Liver (tissue), 7 donors: ENCODE measurements at regions not wholly inside any gene's neighbourhood (a gene's known extent, or its start where the extent isn't known, plus 50 kb on each side); places are given as distances from the start of the nearest gene placed in this dataset.

Experiments used
- DNase-seq: peaks from one replicate; pipeline ENCODE4 v3.0.0-alpha.2; 2017; ENCODE audit warnings: low spot score
- H3K27ac ChIP-seq, 2 donors: one replicate each; pipeline ENCODE4 v1.7.0; 2013; ENCODE audit warnings: inconsistent platforms in 2 of 2, low read length in 2 of 2, control low read depth in 1 of 2, low read depth in 1 of 2, mild to moderate bottlenecking in 1 of 2
- H3K27me3 ChIP-seq, 4 donors: one replicate each; pipeline versions ENCODE4 v1.6.1 to v1.7.0; 2013; ENCODE audit warnings: low read length in 3 of 4, inconsistent platforms in 1 of 4, mild to moderate bottlenecking in 1 of 4, moderate library complexity in 1 of 4; ENCODE audit not compliant: control insufficient read depth in 4 of 4, insufficient read depth in 4 of 4
- H3K36me3 ChIP-seq, 4 donors: one replicate each; pipeline versions ENCODE4 v1.6.1 to v1.7.0; 2013; ENCODE audit warnings: low read length in 3 of 4, mild to moderate bottlenecking in 3 of 4, low read depth in 1 of 4, moderate library complexity in 1 of 4; ENCODE audit not compliant: control insufficient read depth in 4 of 4, insufficient read depth in 3 of 4
- H3K4me1 ChIP-seq, 4 donors: one replicate each; pipeline versions ENCODE4 v1.6.1 to v1.7.0; 2013; ENCODE audit warnings: low read length in 3 of 4, mild to moderate bottlenecking in 3 of 4, moderate library complexity in 1 of 4; ENCODE audit not compliant: control insufficient read depth in 4 of 4, insufficient read depth in 4 of 4
- H3K4me3 ChIP-seq, 3 donors: one replicate each; pipeline versions ENCODE4 v1.6.1 to v1.7.0; 2013; ENCODE audit warnings: low read length in 3 of 3, control low read depth in 1 of 3, low read depth in 1 of 3, mild to moderate bottlenecking in 1 of 3
- H3K9ac ChIP-seq, 2 donors: one replicate each; pipeline ENCODE4 v1.7.0; 2013; ENCODE audit warnings: low read length in 2 of 2, mild to moderate bottlenecking in 2 of 2, moderate library complexity in 2 of 2, control low read depth in 1 of 2, low read depth in 1 of 2
- H3K9me3 ChIP-seq, 4 donors: one replicate each; pipeline versions ENCODE4 v1.6.1 to v1.7.0; 2013; ENCODE audit warnings: low read length in 3 of 4; ENCODE audit not compliant: control insufficient read depth in 4 of 4
- EGR1 ChIP-seq, 2 donors: IDR thresholded peaks; 2 replicates each; pipeline ENCODE4 v1.6.1; 2016 to 2018; ENCODE audit warnings: antibody characterized with exemption in 2 of 2, low read depth in 2 of 2
- FOXA1 ChIP-seq: IDR thresholded peaks from 2 replicates; pipeline ENCODE4 v1.6.1; 2016; ENCODE audit warnings: antibody characterized with exemption
- FOXA2 ChIP-seq: IDR thresholded peaks from 2 replicates; pipeline ENCODE4 v1.6.1; 2016; ENCODE audit warnings: antibody characterized with exemption
- GABPA ChIP-seq, 2 donors: IDR thresholded peaks in 1 of 2; conservative IDR thresholded peaks in 1 of 2; 2 replicates each; pipeline ENCODE4 v1.6.1; 2016; ENCODE audit warnings: antibody characterized with exemption in 2 of 2, mild to moderate bottlenecking in 1 of 2, moderate library complexity in 1 of 2
- HNF4A ChIP-seq, 2 donors: conservative IDR thresholded peaks; 2 replicates each; pipeline ENCODE4 v1.6.1; 2016; ENCODE audit warnings: antibody characterized with exemption in 2 of 2, mild to moderate bottlenecking in 2 of 2
- HNF4G ChIP-seq: IDR thresholded peaks from 2 replicates; pipeline ENCODE4 v1.6.1; 2016; ENCODE audit warnings: antibody characterized with exemption
- JUND ChIP-seq, 2 donors: IDR thresholded peaks; 2 replicates each; pipeline ENCODE4 v1.6.1; 2016; ENCODE audit warnings: antibody characterized with exemption in 2 of 2
- NR2F2 ChIP-seq: IDR thresholded peaks from 2 replicates; pipeline ENCODE4 v1.6.1; 2016; ENCODE audit warnings: antibody characterized with exemption
- RAD21 ChIP-seq, 2 donors: IDR thresholded peaks; 2 replicates each; pipeline ENCODE4 v1.6.1; 2016; ENCODE audit warnings: antibody characterized with exemption in 2 of 2, mild to moderate bottlenecking in 2 of 2
- RXRA ChIP-seq, 2 donors: IDR thresholded peaks; 2 replicates each; pipeline ENCODE4 v1.6.1; 2017 to 2018; ENCODE audit warnings: antibody characterized with exemption in 2 of 2, mild to moderate bottlenecking in 1 of 2
- SP1 ChIP-seq: IDR thresholded peaks from 2 replicates; pipeline ENCODE4 v1.6.1; 2018; ENCODE audit warnings: antibody characterized with exemption, mild to moderate bottlenecking
- TAF1 ChIP-seq: conservative IDR thresholded peaks from 2 replicates; pipeline ENCODE4 v1.6.1; 2016; ENCODE audit warnings: antibody characterized with exemption, mild to moderate bottlenecking
- YY1 ChIP-seq: IDR thresholded peaks from 2 replicates; pipeline ENCODE4 v1.6.1; 2016; ENCODE audit warnings: antibody characterized with exemption, mild to moderate bottlenecking
- WGBS: extraction: QIAGEN DNeasy Blood & Tissue Kit; methylation state at CpG from one replicate; pipeline ENCODE4 v1.1.7; 2013; 5-methylcytosine and 5-hydroxymethylcytosine counted together
- TF ChIP-seq, protein P1 (sequence below): IDR thresholded peaks from 2 replicates; pipeline ENCODE4 v1.6.1; 2016; ENCODE audit warnings: antibody characterized with exemption
- TF ChIP-seq, protein P2 (sequence below): IDR thresholded peaks from 2 replicates; pipeline ENCODE4 v1.6.1; 2016; ENCODE audit warnings: antibody characterized with exemption
- TF ChIP-seq, protein P3 (sequence below): IDR thresholded peaks from 2 replicates; pipeline ENCODE4 v1.6.1; 2016; ENCODE audit warnings: antibody characterized with exemption
- TF ChIP-seq, protein P4 (sequence below): IDR thresholded peaks from 2 replicates; pipeline ENCODE4 v1.6.1; 2016; ENCODE audit warnings: antibody characterized with exemption, mild to moderate bottlenecking
- donor health status: healthy.
- donor health status: healthy.
- donor health status: healthy.
- donor health status: healthy.

DNA sequence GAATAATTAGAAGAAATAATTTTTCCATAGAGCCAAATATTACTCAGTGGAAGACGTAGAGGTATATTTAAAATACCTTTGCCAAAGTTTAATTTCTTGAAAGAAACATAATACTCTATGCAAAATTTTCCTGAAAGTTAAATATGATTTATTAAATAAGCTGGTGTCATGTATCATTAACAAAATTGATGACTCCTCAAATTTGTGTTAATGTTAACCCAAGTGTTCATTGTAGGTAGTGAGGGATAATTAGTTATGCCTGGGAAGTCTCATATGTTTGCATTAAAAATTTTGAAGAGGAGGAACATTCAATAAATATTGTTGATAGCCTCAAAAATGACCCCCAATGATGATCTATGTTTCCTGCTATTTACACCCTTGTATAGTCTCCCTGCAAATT lies 292.7 kb upstream of the AMOT start (continued):
- TF ChIP-seq, protein P1, sequence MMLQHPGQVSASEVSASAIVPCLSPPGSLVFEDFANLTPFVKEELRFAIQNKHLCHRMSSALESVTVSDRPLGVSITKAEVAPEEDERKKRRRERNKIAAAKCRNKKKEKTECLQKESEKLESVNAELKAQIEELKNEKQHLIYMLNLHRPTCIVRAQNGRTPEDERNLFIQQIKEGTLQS: no peak
- no peak for TF ChIP-seq GABPA (IDR thresholded peaks at IDR 0.05 in 1 of 2, conservative IDR thresholded peaks at IDR 0.05 in 1 of 2)

DNA sequence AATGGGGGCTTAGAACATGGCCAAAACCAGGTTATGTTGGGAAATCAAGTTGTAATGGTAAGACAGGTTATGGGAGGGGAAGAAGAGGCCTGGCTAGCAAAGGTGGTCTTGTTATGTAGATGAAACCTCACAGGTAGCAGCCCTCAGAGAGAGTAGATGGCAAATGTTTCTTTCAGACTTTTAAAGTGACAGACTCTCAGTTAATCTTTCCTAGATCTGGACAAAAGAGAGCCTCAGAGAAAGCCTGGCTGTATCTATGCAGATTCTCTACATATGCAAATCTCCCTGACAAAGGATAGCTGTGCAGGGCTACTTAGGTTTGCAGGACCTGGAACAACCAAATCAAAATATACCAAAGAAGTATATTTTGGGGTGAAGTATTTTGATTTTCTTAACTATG lies 284.1 kb upstream of the AMOT start:
- Histone ChIP-seq H3K4me1 (no peaks in the 10 kb centered on the region), H3K4me3 (no peak overlapping the region), H3K27ac (no peak overlapping the region), H3K9me3 (peaks cover 0 to 2% (median 0%) of the 10 kb centered on the region in 4 donors), H3K36me3 (no peaks in the 10 kb centered on the region), H3K9ac (no peak overlapping the region), H3K27me3 (no peaks in the 10 kb centered on the region)
- TF ChIP-seq FOXA1: no peak
- TF ChIP-seq, protein P2, sequence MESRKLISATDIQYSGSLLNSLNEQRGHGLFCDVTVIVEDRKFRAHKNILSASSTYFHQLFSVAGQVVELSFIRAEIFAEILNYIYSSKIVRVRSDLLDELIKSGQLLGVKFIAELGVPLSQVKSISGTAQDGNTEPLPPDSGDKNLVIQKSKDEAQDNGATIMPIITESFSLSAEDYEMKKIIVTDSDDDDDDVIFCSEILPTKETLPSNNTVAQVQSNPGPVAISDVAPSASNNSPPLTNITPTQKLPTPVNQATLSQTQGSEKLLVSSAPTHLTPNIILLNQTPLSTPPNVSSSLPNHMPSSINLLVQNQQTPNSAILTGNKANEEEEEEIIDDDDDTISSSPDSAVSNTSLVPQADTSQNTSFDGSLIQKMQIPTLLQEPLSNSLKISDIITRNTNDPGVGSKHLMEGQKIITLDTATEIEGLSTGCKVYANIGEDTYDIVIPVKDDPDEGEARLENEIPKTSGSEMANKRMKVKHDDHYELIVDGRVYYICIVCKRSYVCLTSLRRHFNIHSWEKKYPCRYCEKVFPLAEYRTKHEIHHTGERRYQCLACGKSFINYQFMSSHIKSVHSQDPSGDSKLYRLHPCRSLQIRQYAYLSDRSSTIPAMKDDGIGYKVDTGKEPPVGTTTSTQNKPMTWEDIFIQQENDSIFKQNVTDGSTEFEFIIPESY: no peak
- no peak for TF ChIP-seq TAF1
- DNase-seq: no peak

DNA sequence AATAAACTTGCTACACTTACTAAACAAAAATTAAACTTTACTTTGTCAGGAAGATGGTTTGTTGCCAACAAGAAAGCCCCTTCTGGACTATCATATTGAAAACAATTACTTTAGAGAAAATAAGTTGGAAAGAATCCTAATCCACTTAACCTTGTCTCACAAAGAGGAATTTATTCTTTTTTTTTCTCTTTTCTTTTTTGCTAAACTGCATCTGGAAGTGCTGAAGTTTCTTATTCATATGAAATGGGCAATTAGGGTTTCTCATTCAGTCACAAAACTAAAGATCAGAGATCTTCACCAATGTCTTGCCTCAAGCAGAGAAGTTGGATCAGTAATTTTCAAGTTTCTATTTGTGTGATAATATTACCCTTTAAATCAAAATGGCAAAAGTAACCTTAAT lies 234.9 kb upstream of the AMOT start:
- TF ChIP-seq YY1 (no peak), SP1 (no peak), RAD21 (IDR thresholded peaks at IDR 0.05) (no peak), TAF1 (no peak)
- TF ChIP-seq, protein P1: no peak
- no peak overlapping the region for H3K4me3 ChIP-seq
- H3K36me3 ChIP-seq: no peaks in the 10 kb centered on the region
- H3K4me1 ChIP-seq: no peaks in the 10 kb centered on the region
- H3K27me3 ChIP-seq: no peaks in the 10 kb centered on the region
- peaks cover 0 to 4% (median under 1%) of the 10 kb centered on the region in 4 donors for H3K9me3 ChIP-seq
- H3K27ac ChIP-seq: no peak overlapping the region
- no peak overlapping the region for H3K9ac ChIP-seq
- DNase-seq: no peak

DNA sequence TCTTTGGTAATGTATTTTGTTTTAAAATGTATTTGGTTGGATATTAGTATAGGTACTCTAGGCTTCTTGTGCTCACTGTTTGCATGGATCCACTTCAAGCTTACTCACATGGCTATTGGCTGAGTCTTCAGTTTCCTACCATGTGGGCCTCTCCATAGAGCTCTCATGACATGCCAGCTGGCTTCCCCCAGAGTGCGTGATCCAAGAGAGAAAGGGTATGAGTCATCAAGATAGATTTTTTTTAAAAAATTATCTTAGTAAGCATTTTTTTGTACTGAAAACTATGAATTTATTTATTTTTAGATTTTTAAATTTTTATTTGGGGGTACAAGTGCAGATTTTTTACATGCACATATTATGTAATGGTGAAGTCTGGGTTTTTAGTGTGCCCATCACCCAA lies 219.1 kb upstream of the AMOT start:
- 76% methylated on average over 1 of the region's 1 CpG for WGBS
- no peak for DNase-seq
- Histone ChIP-seq H3K9me3 (peaks cover 0 to 10% (median 5%) of the 10 kb centered on the region in 4 donors), H3K4me1 (no peaks in the 10 kb centered on the region), H3K27me3 (no peaks in the 10 kb centered on the region), H3K9ac (no peak overlapping the region), H3K27ac (no peak overlapping the region), H3K4me3 (no peak overlapping the region), H3K36me3 (no peaks in the 10 kb centered on the region)
- TF ChIP-seq, protein P1: no peak
- TF ChIP-seq FOXA2 (no peak), RXRA (IDR thresholded peaks at IDR 0.05) (no peak), HNF4A (conservative IDR thresholded peaks at IDR 0.05) (no peak), TAF1 (no peak), NR2F2 (no peak), GABPA (IDR thresholded peaks at IDR 0.05 in 1 of 2, conservative IDR thresholded peaks at IDR 0.05 in 1 of 2) (no peak), FOXA1 (no peak), JUND (IDR thresholded peaks at IDR 0.05) (no peak), YY1 (no peak), HNF4G (no peak), EGR1 (IDR thresholded peaks at IDR 0.05; ENCODE audit: low read depth in 2 of 2) (no peak)
- TF ChIP-seq, protein P3, sequence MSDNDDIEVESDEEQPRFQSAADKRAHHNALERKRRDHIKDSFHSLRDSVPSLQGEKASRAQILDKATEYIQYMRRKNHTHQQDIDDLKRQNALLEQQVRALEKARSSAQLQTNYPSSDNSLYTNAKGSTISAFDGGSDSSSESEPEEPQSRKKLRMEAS: no peak
- TF ChIP-seq, protein P4, sequence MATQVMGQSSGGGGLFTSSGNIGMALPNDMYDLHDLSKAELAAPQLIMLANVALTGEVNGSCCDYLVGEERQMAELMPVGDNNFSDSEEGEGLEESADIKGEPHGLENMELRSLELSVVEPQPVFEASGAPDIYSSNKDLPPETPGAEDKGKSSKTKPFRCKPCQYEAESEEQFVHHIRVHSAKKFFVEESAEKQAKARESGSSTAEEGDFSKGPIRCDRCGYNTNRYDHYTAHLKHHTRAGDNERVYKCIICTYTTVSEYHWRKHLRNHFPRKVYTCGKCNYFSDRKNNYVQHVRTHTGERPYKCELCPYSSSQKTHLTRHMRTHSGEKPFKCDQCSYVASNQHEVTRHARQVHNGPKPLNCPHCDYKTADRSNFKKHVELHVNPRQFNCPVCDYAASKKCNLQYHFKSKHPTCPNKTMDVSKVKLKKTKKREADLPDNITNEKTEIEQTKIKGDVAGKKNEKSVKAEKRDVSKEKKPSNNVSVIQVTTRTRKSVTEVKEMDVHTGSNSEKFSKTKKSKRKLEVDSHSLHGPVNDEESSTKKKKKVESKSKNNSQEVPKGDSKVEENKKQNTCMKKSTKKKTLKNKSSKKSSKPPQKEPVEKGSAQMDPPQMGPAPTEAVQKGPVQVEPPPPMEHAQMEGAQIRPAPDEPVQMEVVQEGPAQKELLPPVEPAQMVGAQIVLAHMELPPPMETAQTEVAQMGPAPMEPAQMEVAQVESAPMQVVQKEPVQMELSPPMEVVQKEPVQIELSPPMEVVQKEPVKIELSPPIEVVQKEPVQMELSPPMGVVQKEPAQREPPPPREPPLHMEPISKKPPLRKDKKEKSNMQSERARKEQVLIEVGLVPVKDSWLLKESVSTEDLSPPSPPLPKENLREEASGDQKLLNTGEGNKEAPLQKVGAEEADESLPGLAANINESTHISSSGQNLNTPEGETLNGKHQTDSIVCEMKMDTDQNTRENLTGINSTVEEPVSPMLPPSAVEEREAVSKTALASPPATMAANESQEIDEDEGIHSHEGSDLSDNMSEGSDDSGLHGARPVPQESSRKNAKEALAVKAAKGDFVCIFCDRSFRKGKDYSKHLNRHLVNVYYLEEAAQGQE: no peak
- TF ChIP-seq, protein P2: no peak
